Stomach (tissue), 4 donors: ENCODE measurements at regions not wholly inside any gene's neighbourhood (a gene's known extent, or its start where the extent isn't known, plus 50 kb on each side); places are given as distances from the start of the nearest gene placed in this dataset.

Source experiments
- CTCF ChIP-seq, 7 experiments: fragments of 450-650 bp in 4 of 7; fragments of 200-600 bp in 3 of 7; sonication (generic) in 3 of 7; IDR thresholded peaks; one replicate each; pipeline ENCODE4 v1.5.1; 2016 to 2019; ENCODE audit warnings: antibody characterized with exemption in 7 of 7, control low read depth in 2 of 7, mild to moderate bottlenecking in 1 of 7
- EP300 ChIP-seq: sonication (generic); formaldehyde crosslinking; IDR thresholded peaks from one replicate; pipeline ENCODE4 v1.6.1; 2017; ENCODE audit warnings: antibody characterized with exemption
- POLR2A ChIP-seq, 4 donors: fragments of 450-650 bp; IDR thresholded peaks; one replicate each; pipeline ENCODE4 v1.6.1; 2016; ENCODE audit warnings: antibody characterized with exemption in 4 of 4, control low read depth in 2 of 4, mild to moderate bottlenecking in 1 of 4, moderate library complexity in 1 of 4
- POLR2AphosphoS5 ChIP-seq, 3 donors: sonication (generic); formaldehyde crosslinking; IDR thresholded peaks; one replicate each; pipeline ENCODE4 v1.6.1; 2016; ENCODE audit warnings: antibody characterized with exemption in 3 of 3

GRCh38 chr3:148513096-148513543 lies 184.6 kb upstream of the AGTR1 start:
- TF ChIP-seq CTCF (IDR thresholded peaks at IDR 0.05) = no peak
- no peak for TF ChIP-seq POLR2AphosphoS5 (IDR thresholded peaks at IDR 0.05)
- TF ChIP-seq POLR2A (IDR thresholded peaks at IDR 0.05) = no peak
- no peak for TF ChIP-seq EP300
